Lung (tissue), 11 donors: ENCODE measurements at regions not wholly inside any gene's neighbourhood (a gene's known extent, or its start where the extent isn't known, plus 50 kb on each side); places are given as distances from the start of the nearest gene placed in this dataset.

ENCODE experiments used
- ATAC-seq: fragments of 200-7000 bp; cut with Tn5 transposase; one replicate; pipeline ENCODE4 v1.9.1; 2020; ENCODE audit warnings: moderate number of reproducible peaks; ENCODE audit not compliant: insufficient read depth, low FRiP score
- DNase-seq, 3 donors: peaks; one replicate each; pipeline ENCODE4 v3.0.0-alpha.2; 2013 to 2017
- H3K27ac ChIP-seq, 2 donors: one replicate each; pipeline ENCODE4 v1.5.1; 2013; ENCODE audit warnings: mild to moderate bottlenecking in 2 of 2, moderate library complexity in 2 of 2, control low read depth in 1 of 2, inconsistent platforms in 1 of 2, low read depth in 1 of 2, low read length in 1 of 2
- H3K27me3 ChIP-seq, 3 donors: one replicate each; pipeline ENCODE4 v1.5.1; 2013; ENCODE audit warnings: low read length in 2 of 3; ENCODE audit not compliant: control insufficient read depth in 3 of 3, insufficient read depth in 3 of 3
- H3K36me3 ChIP-seq, 4 donors: one replicate each; pipeline ENCODE4 v1.5.1; 2013; ENCODE audit warnings: low read length in 4 of 4, mild to moderate bottlenecking in 1 of 4, moderate library complexity in 1 of 4; ENCODE audit not compliant: control insufficient read depth in 4 of 4, insufficient read depth in 4 of 4
- H3K4me1 ChIP-seq, 5 donors: one replicate each; pipeline ENCODE4 v1.5.1; 2013; ENCODE audit warnings: low read length in 5 of 5, mild to moderate bottlenecking in 2 of 5, moderate library complexity in 1 of 5; ENCODE audit not compliant: control insufficient read depth in 5 of 5, insufficient read depth in 5 of 5
- H3K4me3 ChIP-seq: one replicate; pipeline ENCODE4 v1.5.1; 2013; ENCODE audit warnings: mild to moderate bottlenecking, control low read depth, moderate library complexity
- H3K9ac ChIP-seq, 2 donors: one replicate each; pipeline ENCODE4 v1.5.1; 2013; ENCODE audit warnings: low read length in 2 of 2, control low read depth in 1 of 2; ENCODE audit not compliant: insufficient read depth in 1 of 2
- H3K9me3 ChIP-seq, 4 donors: one replicate each; pipeline ENCODE4 v1.5.1; 2013; ENCODE audit warnings: low read length in 3 of 4, mild to moderate bottlenecking in 1 of 4, moderate library complexity in 1 of 4; ENCODE audit not compliant: control insufficient read depth in 4 of 4, insufficient read depth in 3 of 4
- CTCF ChIP-seq: IDR thresholded peaks from 2 replicates; pipeline ENCODE4 v1.5.1; 2012; ENCODE audit warnings: mild to moderate bottlenecking; ENCODE audit errors: control extremely low read depth, extremely low read depth
- WGBS, 2 donors: extraction: QIAGEN DNeasy Blood & Tissue Kit; methylation state at CpG; one replicate each; pipeline ENCODE4 v1.1.7; 2013; 5-methylcytosine and 5-hydroxymethylcytosine counted together
- donor health status: control.
- donor health status: control.
- donor health status: Bipolar disorder and iron deficiency.
- donor health status: healthy.
- donor health status: DM: yes; HTN: yes; CAD: no.

GRCh38 chr5:74188351-74189105 lies 452.0 kb downstream of the ENC1 start:
- peaks cover 0 to 7% (median 0%) of the 10 kb centered on the region in 5 donors for H3K4me1 ChIP-seq
- WGBS, 2 donors, result 93 to 99% methylated on average over 2 of the region's 2 CpGs
- H3K36me3 ChIP-seq, result no peaks in the 10 kb centered on the region
- H3K9ac ChIP-seq, result no peak overlapping the region
- H3K27ac ChIP-seq, result no peak overlapping the region
- no peaks in the 10 kb centered on the region for H3K9me3 ChIP-seq
- no peak for TF ChIP-seq CTCF
- H3K27me3 ChIP-seq, result no peaks in the 10 kb centered on the region
- no peak for DNase-seq
- no peak overlapping the region for H3K4me3 ChIP-seq
- no peak for ATAC-seq

GRCh38 chr5:74187757-74188156 lies 452.8 kb downstream of the ENC1 start:
- Histone ChIP-seq H3K36me3 (no peaks in the 10 kb centered on the region), H3K27ac (no peak overlapping the region), H3K27me3 (no peaks in the 10 kb centered on the region), H3K9ac (no peak overlapping the region), H3K9me3 (no peaks in the 10 kb centered on the region), H3K4me1 (peaks cover 0 to 3% (median 0%) of the 10 kb centered on the region in 5 donors), H3K4me3 (no peak overlapping the region)
- 91 to 96% methylated on average over 1 of the region's 1 CpG for WGBS, 2 donors
- ATAC-seq, result no peak
- DNase-seq, result no peak
- TF ChIP-seq CTCF, result no peak

- no peak overlapping the region for H3K4me3 ChIP-seq
- ATAC-seq, result no peak
- H3K27ac ChIP-seq, result no peak overlapping the region
- no peak overlapping the region for H3K9ac ChIP-seq
- H3K36me3 ChIP-seq, result no peaks in the 10 kb centered on the region
- no peaks in the 10 kb centered on the region for H3K4me1 ChIP-seq
- no peaks in the 10 kb centered on the region for H3K27me3 ChIP-seq
- 90 to 94% methylated on average over 6 of the region's 6 CpGs for WGBS, 2 donors
- no peaks in the 10 kb centered on the region for H3K9me3 ChIP-seq
- TF ChIP-seq CTCF, result no peak
- no peak for DNase-seq
Observed at GRCh38 chr5:74186356-74187315, 453.9 kb downstream of the ENC1 start.
